AG04450 (cell line): ENCODE measurements at regions not wholly inside any gene's neighbourhood (a gene's known extent, or its start where the extent isn't known, plus 50 kb on each side); places are given as distances from the start of the nearest gene placed in this dataset.
"Not testable (repeated sequence)": the region's sequence is repeated elsewhere in the genome, so short reads cannot be mapped to it uniquely, and the experiment has no call there.

ENCODE experiments used
- CTCF ChIA-PET: fragments of 300-600, 350-600 bp; formaldehyde crosslinking; extraction: SDS; loops from one replicate; lab custom pipeline; 2022; ENCODE audit warnings: antibody characterized with exemption, inconsistent platforms; lab: Charles Lee
- POLR2A ChIA-PET: fragments of 350-600 bp; formaldehyde crosslinking; extraction: SDS; loops from one replicate; lab custom pipeline; 2021; ENCODE audit warnings: antibody characterized with exemption, inconsistent platforms; lab: Yijun Ruan, JAX
- DNase-seq: peaks from one replicate; pipeline ENCODE4 v3.0.0-alpha.2; 2011; ENCODE audit warnings: low read depth, low spot score
- H3K27ac ChIP-seq: one replicate; pipeline ENCODE4 v1.5.1; 2012; ENCODE audit warnings: low read depth, low read length, control low read depth
- H3K27me3 ChIP-seq: one replicate; pipeline ENCODE4 v1.6.0; 2012; ENCODE audit warnings: low read length; ENCODE audit not compliant: control insufficient read depth, insufficient read depth
- H3K4me3 ChIP-seq: 2 replicates; pipeline ENCODE4 v1.5.1; 2011; ENCODE audit warnings: mild to moderate bottlenecking, low read depth, low read length, control low read depth
- H3K9me3 ChIP-seq: 2 replicates; pipeline ENCODE4 v1.5.1; 2012; ENCODE audit warnings: low read length; ENCODE audit not compliant: control insufficient read depth, insufficient read depth
- CTCF ChIP-seq: IDR thresholded peaks from 2 replicates; pipeline ENCODE4 v1.5.1; 2011; ENCODE audit warnings: low read depth, low read length, control low read depth, inconsistent platforms

GRCh38 chr1:100799548-100799947, 80.0 kb downstream of the VCAM1 start:
- Histone ChIP-seq H3K9me3 (no peaks in the 10 kb centered on the region), H3K27ac (no peak overlapping the region), H3K27me3 (no peaks in the 10 kb centered on the region), H3K4me3 (no peak overlapping the region)
- ChIA-PET CTCF (interaction anchor here (1.2 kb wide), 1 partner anchor 344 kb away, joined by 3 read pairs; no protein-coding TSS in a partner anchor), POLR2A (interaction anchor here (1.7 kb wide), 1 partner anchor 63 kb away, joined by 4 read pairs; no protein-coding TSS in a partner anchor)
- DNase-seq, result no peak
- TF ChIP-seq CTCF, result no peak

- TF ChIP-seq CTCF, result no peak
- no peak overlapping the region for H3K4me3 ChIP-seq
- H3K27ac ChIP-seq, result no peak overlapping the region
- POLR2A ChIA-PET, result interaction anchor here (0.7 to 1.7 kb wide), 2 partner anchors 63 to 177 kb away, joined by 4 read pairs; no protein-coding TSS in a partner anchor
- CTCF ChIA-PET, result interaction anchor here (0.6 to 1.2 kb wide), 2 partner anchors 20 to 345 kb away, joined by 3 to 4 read pairs; no protein-coding TSS in a partner anchor
- H3K9me3 ChIP-seq, result no peaks in the 10 kb centered on the region
- no peak for DNase-seq
- no peaks in the 10 kb centered on the region for H3K27me3 ChIP-seq
Measured at GRCh38 chr1:100799954-100800612, 80.5 kb downstream of the VCAM1 start.

GRCh38 chr1:100801256-100801655, 81.7 kb downstream of the VCAM1 start:
- not testable (repeated sequence) for H3K4me3 ChIP-seq, DNase-seq, H3K27me3 ChIP-seq, H3K27ac ChIP-seq, H3K9me3 ChIP-seq
- POLR2A ChIA-PET, result interaction anchor here (1.7 kb wide), 1 partner anchor 65 kb away, joined by 4 read pairs; no protein-coding TSS in a partner anchor
- CTCF ChIA-PET, result interaction anchor here (0.6 kb wide), 1 partner anchor 532 kb away, joined by 3 read pairs; no protein-coding TSS in a partner anchor

GRCh38 chr1:100803280-100803679, 83.7 kb downstream of the VCAM1 start:
- CTCF ChIA-PET, DNase-seq, POLR2A ChIA-PET, H3K27me3 ChIP-seq, H3K27ac ChIP-seq, H3K9me3 ChIP-seq, H3K4me3 ChIP-seq: not testable (repeated sequence)

- POLR2A ChIA-PET, result no interaction called here
- no peaks in the 10 kb centered on the region for H3K9me3 ChIP-seq
Measured at GRCh38 chr1:100806601-100807000, 87.1 kb downstream of the VCAM1 start.

More at GRCh38 chr1:100806601-100807000, 87.1 kb downstream of the VCAM1 start:
- no peak for TF ChIP-seq CTCF
- DNase-seq, result no peak
- Histone ChIP-seq H3K27ac (no peak overlapping the region), H3K27me3 (no peaks in the 10 kb centered on the region), H3K4me3 (no peak overlapping the region)
- CTCF ChIA-PET, result interaction anchor here (0.9 kb wide), 1 partner anchor 13 kb away, joined by 3 read pairs; no protein-coding TSS in a partner anchor
